ENCODE measurements at regions not wholly inside any gene's neighbourhood (a gene's known extent, or its start where the extent isn't known, plus 50 kb on each side); places are given as distances from the start of the nearest gene placed in this dataset.

DNA sequence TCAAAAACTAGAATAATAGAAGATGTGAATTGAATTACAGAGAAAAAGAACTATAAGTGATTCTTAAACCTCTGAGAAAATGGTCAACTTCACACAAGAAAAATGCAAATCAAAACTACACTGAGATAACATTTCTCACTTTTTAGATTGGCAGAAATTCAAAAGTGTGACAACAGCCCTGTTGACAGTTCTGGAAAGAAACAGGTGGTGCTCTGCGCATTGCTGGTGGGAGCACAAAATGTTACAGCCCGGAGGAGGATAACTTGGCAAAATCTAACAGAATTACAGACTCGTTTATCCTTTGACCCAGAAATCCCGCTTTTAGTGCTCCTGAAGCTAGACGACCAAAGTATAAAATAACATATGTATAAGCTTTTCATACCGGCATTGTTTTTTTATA lies 222.5 kb upstream of the CNTN1 start:
- Histone ChIP-seq H3K4me1 (ENCODE audit: control insufficient read depth in 1 of 2, insufficient read depth in 2 of 2, low read length in 2 of 2) (no peaks in the 10 kb centered on the region), H4K20me1 (ENCODE audit: insufficient read depth, low read length) (no peaks in the 10 kb centered on the region), H3K27me3 (ENCODE audit: control insufficient read depth in 2 of 2, insufficient read depth in 2 of 2, low read length in 2 of 2) (no peaks in the 10 kb centered on the region), H3K9me3 (replicated peaks in 1 of 2; ENCODE audit: control insufficient read depth in 1 of 2, insufficient read depth in 1 of 2, low read length in 2 of 2) (no peaks in the 10 kb centered on the region), H3K36me3 (replicated peaks in 1 of 2; ENCODE audit: control insufficient read depth in 1 of 2, insufficient read depth in 2 of 2, low read length in 2 of 2) (no peaks in the 10 kb centered on the region), H2AFZ (ENCODE audit: insufficient read depth, low read depth, low read length, poor library complexity, severe bottlenecking) (no peak overlapping the region), H3K9ac (ENCODE audit: insufficient read depth, low read length, poor library complexity, severe bottlenecking) (no peak overlapping the region), H3K4me2 (replicated peaks; ENCODE audit: extremely low read depth, low read length, poor library complexity, severe bottlenecking) (no peak overlapping the region), H3K4me3 (replicated peaks in 1 of 3; ENCODE audit: low read depth in 2 of 3, low read length in 3 of 3) (no peak overlapping the region), H3K27ac (ENCODE audit: low read depth in 1 of 2, low read length in 2 of 2) (no peak overlapping the region), H3K79me2 (ENCODE audit: insufficient read depth, low read length) (no peaks in the 10 kb centered on the region)
- Mint-ChIP-seq H3K27ac (no peak overlapping the region), H3K4me3 (no peak overlapping the region), H3K9me3 (peaks cover 0 to 3% (median 0%) of the 10 kb centered on the region in 7 donors), H3K27me3 (ENCODE audit: low read depth in 3 of 3) (no peaks in the 10 kb centered on the region), H3K36me3 (no peaks in the 10 kb centered on the region), H3K4me1 (no peaks in the 10 kb centered on the region)
- intact Hi-C loops (cut with micrococcal nuclease), result no loop called here
- DNase-seq, result no peak
- TF ChIP-seq, protein P1, sequence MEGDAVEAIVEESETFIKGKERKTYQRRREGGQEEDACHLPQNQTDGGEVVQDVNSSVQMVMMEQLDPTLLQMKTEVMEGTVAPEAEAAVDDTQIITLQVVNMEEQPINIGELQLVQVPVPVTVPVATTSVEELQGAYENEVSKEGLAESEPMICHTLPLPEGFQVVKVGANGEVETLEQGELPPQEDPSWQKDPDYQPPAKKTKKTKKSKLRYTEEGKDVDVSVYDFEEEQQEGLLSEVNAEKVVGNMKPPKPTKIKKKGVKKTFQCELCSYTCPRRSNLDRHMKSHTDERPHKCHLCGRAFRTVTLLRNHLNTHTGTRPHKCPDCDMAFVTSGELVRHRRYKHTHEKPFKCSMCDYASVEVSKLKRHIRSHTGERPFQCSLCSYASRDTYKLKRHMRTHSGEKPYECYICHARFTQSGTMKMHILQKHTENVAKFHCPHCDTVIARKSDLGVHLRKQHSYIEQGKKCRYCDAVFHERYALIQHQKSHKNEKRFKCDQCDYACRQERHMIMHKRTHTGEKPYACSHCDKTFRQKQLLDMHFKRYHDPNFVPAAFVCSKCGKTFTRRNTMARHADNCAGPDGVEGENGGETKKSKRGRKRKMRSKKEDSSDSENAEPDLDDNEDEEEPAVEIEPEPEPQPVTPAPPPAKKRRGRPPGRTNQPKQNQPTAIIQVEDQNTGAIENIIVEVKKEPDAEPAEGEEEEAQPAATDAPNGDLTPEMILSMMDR (IDR thresholded peaks at IDR 0.05), result no peak
- 100% methylated on average over 2 of the region's 6 CpGs for WGBS (ENCODE audit: insufficient coverage)

DNA sequence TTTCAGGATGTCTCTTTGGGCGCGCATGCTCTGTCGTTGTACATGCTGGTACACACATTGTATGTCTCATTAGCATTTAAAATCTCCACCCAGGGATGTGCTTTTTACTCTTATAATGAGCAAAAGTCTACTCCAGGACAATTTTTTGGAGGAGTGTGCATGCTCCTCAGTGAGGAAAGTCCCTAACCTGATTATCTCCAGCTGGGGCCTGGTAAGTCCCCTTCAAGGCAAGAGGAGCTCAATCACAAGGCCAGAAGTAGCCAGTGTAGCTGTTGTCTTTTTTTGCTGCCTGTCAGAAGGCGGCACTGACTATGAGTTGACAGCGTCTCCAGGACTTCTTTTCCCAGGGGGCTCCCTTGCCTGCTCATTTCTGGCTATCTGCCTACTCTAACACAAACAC lies 218.3 kb upstream of the CNTN1 start:
- Mint-ChIP-seq H3K27ac (no peak overlapping the region), H3K9me3 (peaks cover 0 to 6% (median 2%) of the 10 kb centered on the region in 7 donors), H3K4me3 (no peak overlapping the region), H3K4me1 (no peaks in the 10 kb centered on the region), H3K27me3 (ENCODE audit: low read depth in 3 of 3) (no peaks in the 10 kb centered on the region), H3K36me3 (no peaks in the 10 kb centered on the region)
- Histone ChIP-seq H3K4me1 (ENCODE audit: control insufficient read depth in 1 of 2, insufficient read depth in 2 of 2, low read length in 2 of 2) (no peaks in the 10 kb centered on the region), H3K4me2 (replicated peaks; ENCODE audit: extremely low read depth, low read length, poor library complexity, severe bottlenecking) (no peak overlapping the region), H3K4me3 (replicated peaks in 1 of 3; ENCODE audit: low read depth in 2 of 3, low read length in 3 of 3) (no peak overlapping the region), H3K27me3 (ENCODE audit: control insufficient read depth in 2 of 2, insufficient read depth in 2 of 2, low read length in 2 of 2) (no peaks in the 10 kb centered on the region), H4K20me1 (ENCODE audit: insufficient read depth, low read length) (no peaks in the 10 kb centered on the region), H2AFZ (ENCODE audit: insufficient read depth, low read depth, low read length, poor library complexity, severe bottlenecking) (no peak overlapping the region), H3K27ac (ENCODE audit: low read depth in 1 of 2, low read length in 2 of 2) (no peak overlapping the region), H3K79me2 (ENCODE audit: insufficient read depth, low read length) (no peaks in the 10 kb centered on the region), H3K9me3 (replicated peaks in 1 of 2; ENCODE audit: control insufficient read depth in 1 of 2, insufficient read depth in 1 of 2, low read length in 2 of 2) (no peaks in the 10 kb centered on the region), H3K9ac (ENCODE audit: insufficient read depth, low read length, poor library complexity, severe bottlenecking) (no peak overlapping the region), H3K36me3 (replicated peaks in 1 of 2; ENCODE audit: control insufficient read depth in 1 of 2, insufficient read depth in 2 of 2, low read length in 2 of 2) (no peaks in the 10 kb centered on the region)
- WGBS (ENCODE audit: insufficient coverage), result 100% methylated on average over 2 of the region's 5 CpGs
- DNase-seq, result no peak
- intact Hi-C loops (cut with micrococcal nuclease), result no loop called here
- TF ChIP-seq, protein P1 (IDR thresholded peaks at IDR 0.05), result no peak

Data from CD14-positive monocyte (primary cell).